ENCODE measurements at regions not wholly inside any gene's neighbourhood (a gene's known extent, or its start where the extent isn't known, plus 50 kb on each side); places are given as distances from the start of the nearest gene placed in this dataset.

GRCh38 chr6:7050004-7050403, 57.8 kb upstream of the RREB1 start:
- ATAC-seq: no peak
- ChIA-PET POLR2A (no interaction called here), CTCF (no interaction called here)
- Mint-ChIP-seq H3K36me3 (ENCODE audit: low read depth) (no peaks in the 10 kb centered on the region), H3K4me3 (no peak overlapping the region), H3K9me3 (ENCODE audit: insufficient read depth) (no peaks in the 10 kb centered on the region), H3K27me3 (ENCODE audit: low read depth) (peaks cover 29% of the 10 kb centered on the region), H3K4me1 (ENCODE audit: low read depth) (peaks cover 6% of the 10 kb centered on the region), H3K27ac (no peak overlapping the region)
- DNase-seq: no peak

DNA sequence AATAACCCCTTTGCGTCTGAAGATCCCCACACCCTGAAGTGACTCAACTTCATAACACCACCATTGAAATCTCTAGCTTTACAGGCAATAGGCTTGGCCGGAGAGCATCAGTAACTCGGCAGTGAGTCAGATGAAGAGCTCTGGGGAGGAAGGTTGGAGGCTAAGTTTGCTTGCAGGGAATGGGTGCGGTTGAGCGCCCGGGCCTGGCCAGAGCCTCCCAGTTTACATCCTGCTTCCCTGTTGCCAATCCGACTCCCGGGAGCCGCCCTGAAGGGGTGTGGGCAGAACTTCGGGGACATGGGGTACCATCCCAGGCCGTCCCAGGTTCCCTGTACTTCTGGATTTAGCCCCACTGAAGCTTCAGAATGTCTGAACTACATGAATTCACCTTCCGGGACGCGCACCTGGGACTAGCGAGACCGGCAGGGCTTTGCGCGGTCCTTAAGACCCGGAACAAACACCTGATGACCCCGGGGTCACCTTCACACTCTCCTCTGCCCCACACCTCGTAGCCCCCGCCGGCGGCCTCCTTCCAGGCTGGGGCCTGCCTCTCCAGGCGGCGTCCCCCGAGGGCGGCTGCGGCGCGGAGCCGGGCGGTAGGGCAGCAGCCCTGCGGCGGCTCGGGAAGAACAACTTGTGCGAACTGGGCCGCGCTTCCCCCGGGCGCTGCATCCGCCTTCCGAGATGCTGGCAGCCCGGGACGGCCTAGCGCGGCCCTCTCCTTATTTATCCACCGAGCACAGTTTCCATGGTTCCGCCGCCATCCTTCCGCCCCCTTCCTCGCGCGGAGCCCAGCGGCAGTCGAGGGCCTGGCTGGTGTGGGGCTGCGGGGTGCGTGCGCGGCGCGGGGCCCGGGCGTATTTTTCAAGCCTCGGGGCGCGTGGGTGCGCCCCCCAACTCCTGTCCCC, 56.6 kb upstream of the RREB1 start:
- peak; percentile 78 for ATAC-seq
- DNase-seq: peak; percentile 33
- Mint-ChIP-seq H3K36me3 (ENCODE audit: low read depth) (no peaks in the 10 kb centered on the region), H3K9me3 (ENCODE audit: insufficient read depth) (no peaks in the 10 kb centered on the region), H3K27me3 (ENCODE audit: low read depth) (peaks cover 23% of the 10 kb centered on the region), H3K4me1 (ENCODE audit: low read depth) (peaks cover 6% of the 10 kb centered on the region), H3K4me3 (peak overlapping the region; percentile 28), H3K27ac (no peak overlapping the region)
- ChIA-PET CTCF (no interaction called here), POLR2A (interaction anchor here (0.7 kb wide), 1 partner anchor 56 kb away, joined by 3 read pairs; no protein-coding TSS in a partner anchor)

DNA sequence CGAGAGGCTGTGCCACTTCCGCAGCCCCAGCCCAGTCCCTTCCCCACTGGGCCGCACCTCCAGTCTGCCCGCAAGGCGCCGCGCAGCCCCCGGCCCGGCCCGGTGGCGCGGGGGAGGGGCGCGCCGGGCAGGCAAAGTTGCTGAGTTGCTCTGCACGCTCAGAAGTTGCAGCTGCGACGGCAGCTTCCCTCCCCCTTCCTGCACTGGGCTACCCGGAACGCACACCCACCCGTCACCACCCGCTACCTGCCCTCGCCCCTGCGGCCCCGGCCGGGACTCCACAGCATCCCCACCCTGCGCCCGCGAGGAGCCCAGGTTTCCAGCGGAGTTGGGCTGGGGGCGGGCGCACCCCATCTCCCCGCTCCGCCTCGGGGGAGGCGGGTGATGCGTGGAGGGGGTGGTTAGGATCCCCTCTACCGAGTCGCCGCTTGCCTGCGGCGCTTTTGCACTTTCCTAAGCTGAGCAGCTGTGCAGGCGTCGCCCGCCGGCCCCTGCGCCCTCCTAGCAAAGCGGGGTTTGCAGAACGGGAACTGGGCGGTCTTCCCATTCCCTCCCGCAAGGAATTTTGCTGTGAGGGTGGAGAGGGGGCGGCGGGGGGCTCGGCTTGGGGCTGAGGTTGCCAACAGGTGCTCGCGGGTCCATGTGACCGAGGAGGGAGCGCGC, 55.9 kb upstream of the RREB1 start:
- DNase-seq (peak; percentile 54), ATAC-seq (peak; percentile 75)
- Mint-ChIP-seq H3K27ac (no peak overlapping the region), H3K4me1 (ENCODE audit: low read depth) (peaks cover 6% of the 10 kb centered on the region), H3K36me3 (ENCODE audit: low read depth) (no peaks in the 10 kb centered on the region), H3K27me3 (ENCODE audit: low read depth) (peaks cover 22% of the 10 kb centered on the region), H3K4me3 (peak overlapping the region; percentile 34), H3K9me3 (ENCODE audit: insufficient read depth) (no peaks in the 10 kb centered on the region)
- CTCF ChIA-PET: no interaction called here
- POLR2A ChIA-PET: interaction anchor here (2.5 kb wide), 1 partner anchor 57 kb away, joined by 7 read pairs; the partner anchor contains the start of gene RREB1

GRCh38 chr6:7052443-7053011, 55.2 kb upstream of the RREB1 start:
- DNase-seq (no peak), ATAC-seq (no peak)
- no peak overlapping the region for H3K27ac Mint-ChIP-seq
- peaks cover 22% of the 10 kb centered on the region for H3K27me3 Mint-ChIP-seq (ENCODE audit: low read depth)
- H3K4me1 Mint-ChIP-seq (ENCODE audit: low read depth): peaks cover 6% of the 10 kb centered on the region
- ChIA-PET POLR2A (interaction anchor here (2.5 kb wide), 1 partner anchor 56 kb away, joined by 7 read pairs; the partner anchor contains the start of gene RREB1), CTCF (no interaction called here)
- no peaks in the 10 kb centered on the region for H3K9me3 Mint-ChIP-seq (ENCODE audit: insufficient read depth)
- peak overlapping the region; percentile 27 for H3K4me3 Mint-ChIP-seq
- no peaks in the 10 kb centered on the region for H3K36me3 Mint-ChIP-seq (ENCODE audit: low read depth)

DNA sequence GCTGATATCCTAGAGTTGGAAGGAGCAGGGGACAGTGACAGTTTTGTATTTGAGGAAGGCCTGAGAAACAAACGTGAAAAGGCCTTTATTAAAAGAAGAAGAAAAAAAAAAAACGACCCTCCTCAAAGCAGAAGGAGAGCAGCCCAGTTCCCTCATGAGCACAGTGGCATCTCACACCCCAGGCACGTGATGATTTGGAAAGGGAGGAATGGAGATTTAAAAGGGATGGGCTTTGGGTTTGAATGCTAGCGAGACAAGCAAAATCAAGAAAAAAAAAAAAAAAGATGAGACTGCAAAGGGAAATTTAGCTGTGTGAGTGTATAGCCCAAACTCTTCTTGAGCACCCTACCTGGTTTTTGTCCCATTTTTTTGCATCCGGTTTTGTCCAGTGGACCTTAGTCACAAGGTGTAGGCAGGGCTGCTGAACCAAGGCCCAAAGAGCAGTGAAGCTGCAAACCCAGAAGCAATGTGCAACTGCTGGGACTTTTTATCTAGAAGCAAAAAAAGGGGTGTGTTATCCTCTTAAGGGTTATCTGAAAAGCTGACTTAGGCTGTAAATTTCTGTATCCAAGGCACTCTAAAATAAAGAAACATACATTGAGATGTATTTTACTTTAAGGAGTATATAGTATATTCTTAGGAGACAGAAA, 54.5 kb upstream of the RREB1 start:
- ChIA-PET CTCF (no interaction called here), POLR2A (interaction anchor here (2.5 kb wide), 1 partner anchor 55 kb away, joined by 7 read pairs; the partner anchor contains the start of gene RREB1)
- Mint-ChIP-seq H3K27me3 (ENCODE audit: low read depth) (peaks cover 22% of the 10 kb centered on the region), H3K27ac (no peak overlapping the region), H3K4me1 (ENCODE audit: low read depth) (peaks cover 9% of the 10 kb centered on the region), H3K4me3 (no peak overlapping the region), H3K36me3 (ENCODE audit: low read depth) (no peaks in the 10 kb centered on the region), H3K9me3 (ENCODE audit: insufficient read depth) (no peaks in the 10 kb centered on the region)
- no peak for ATAC-seq
- DNase-seq: no peak

Measured in activated CD8-positive, alpha-beta T cell treated with anti-CD3 and anti-CD28 coated beads, Interleukin-2, amount 10 ng/mL, durations not matched to agents 7 days and 5 days (primary cell).